Upper lobe of left lung (tissue), 4 donors: ENCODE measurements at regions not wholly inside any gene's neighbourhood (a gene's known extent, or its start where the extent isn't known, plus 50 kb on each side); places are given as distances from the start of the nearest gene placed in this dataset.

Experiments
- POLR2A ChIP-seq, 4 donors: fragments of 450-650 bp; IDR thresholded peaks; one replicate each; pipeline ENCODE4 v1.5.1; 2016 to 2017; ENCODE audit warnings: antibody characterized with exemption in 4 of 4, mild to moderate bottlenecking in 2 of 4
- TF ChIP-seq, protein P1 (sequence below), 6 experiments: fragments of 450-650 bp in 4 of 6; fragments of 200-600 bp in 2 of 6; sonication (generic) in 2 of 6; IDR thresholded peaks; one replicate each; pipeline ENCODE4 v1.5.1; 2016 to 2019; ENCODE audit warnings: antibody characterized with exemption in 6 of 6

DNA sequence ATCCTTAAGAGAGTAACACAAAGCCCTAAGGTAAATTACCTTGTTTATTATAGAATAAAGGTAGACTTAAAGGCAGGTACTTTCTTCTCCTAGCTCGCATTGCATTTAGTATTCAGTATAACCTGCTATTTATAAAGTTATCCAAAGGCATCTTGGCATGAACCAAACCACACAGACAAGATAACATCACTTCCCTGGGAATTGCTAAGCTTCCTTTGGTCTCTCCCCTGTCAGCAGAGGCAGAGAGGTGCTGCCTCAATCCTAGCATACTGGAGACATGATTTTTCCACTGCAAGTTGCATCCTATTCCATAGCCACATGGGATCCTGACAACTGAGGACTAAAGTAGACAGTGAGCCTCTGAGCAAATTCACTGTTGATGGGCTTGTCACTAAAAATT is 101.7 kb upstream of the IL6 start:
- TF ChIP-seq, protein P1, sequence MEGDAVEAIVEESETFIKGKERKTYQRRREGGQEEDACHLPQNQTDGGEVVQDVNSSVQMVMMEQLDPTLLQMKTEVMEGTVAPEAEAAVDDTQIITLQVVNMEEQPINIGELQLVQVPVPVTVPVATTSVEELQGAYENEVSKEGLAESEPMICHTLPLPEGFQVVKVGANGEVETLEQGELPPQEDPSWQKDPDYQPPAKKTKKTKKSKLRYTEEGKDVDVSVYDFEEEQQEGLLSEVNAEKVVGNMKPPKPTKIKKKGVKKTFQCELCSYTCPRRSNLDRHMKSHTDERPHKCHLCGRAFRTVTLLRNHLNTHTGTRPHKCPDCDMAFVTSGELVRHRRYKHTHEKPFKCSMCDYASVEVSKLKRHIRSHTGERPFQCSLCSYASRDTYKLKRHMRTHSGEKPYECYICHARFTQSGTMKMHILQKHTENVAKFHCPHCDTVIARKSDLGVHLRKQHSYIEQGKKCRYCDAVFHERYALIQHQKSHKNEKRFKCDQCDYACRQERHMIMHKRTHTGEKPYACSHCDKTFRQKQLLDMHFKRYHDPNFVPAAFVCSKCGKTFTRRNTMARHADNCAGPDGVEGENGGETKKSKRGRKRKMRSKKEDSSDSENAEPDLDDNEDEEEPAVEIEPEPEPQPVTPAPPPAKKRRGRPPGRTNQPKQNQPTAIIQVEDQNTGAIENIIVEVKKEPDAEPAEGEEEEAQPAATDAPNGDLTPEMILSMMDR (IDR thresholded peaks at IDR 0.05): no peak
- no peak for TF ChIP-seq POLR2A (IDR thresholded peaks at IDR 0.05)
